ENCODE measurements at regions not wholly inside any gene's neighbourhood (a gene's known extent, or its start where the extent isn't known, plus 50 kb on each side); places are given as distances from the start of the nearest gene placed in this dataset.
"Not testable (repeated sequence)": the region's sequence is repeated elsewhere in the genome, so short reads cannot be mapped to it uniquely, and the experiment has no call there.

DNA sequence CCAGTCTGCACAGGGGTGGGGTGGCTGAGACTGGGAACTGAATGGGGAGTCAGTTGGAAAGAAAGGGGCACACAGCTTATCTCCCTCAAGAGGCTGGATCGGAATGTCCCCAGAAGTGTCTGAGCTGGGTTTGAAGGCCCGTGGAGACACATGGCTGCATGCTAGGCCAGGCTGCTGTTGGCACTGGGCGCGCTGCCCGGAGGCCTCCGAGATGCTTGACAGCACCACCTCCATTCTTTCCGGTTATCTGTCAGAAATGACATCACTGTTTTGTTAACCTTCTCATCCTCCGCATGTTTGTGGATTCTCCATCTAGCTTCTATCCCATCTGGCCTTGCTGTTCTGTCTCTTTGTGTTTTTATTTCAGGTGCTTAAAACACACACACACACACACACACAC is 85.5 kb downstream of the APIP start:
- no peak for DNase-seq (ENCODE audit: low read depth)

GRCh38 chr11:34830035-34830434 is 86.1 kb downstream of the APIP start:
- DNase-seq (ENCODE audit: low read depth) = no peak

GRCh38 chr11:34827228-34827627 is 89.0 kb downstream of the APIP start:
- DNase-seq (ENCODE audit: low read depth) = no peak

GRCh38 chr11:34826384-34826726 is 89.8 kb downstream of the APIP start:
- no peak for DNase-seq (ENCODE audit: low read depth)

- DNase-seq (ENCODE audit: low read depth) = no peak
These were observed 90.4 kb downstream of the APIP start for GRCh38 chr11:34825670-34826383.

GRCh38 chr11:34825315-34825669 is 90.9 kb downstream of the APIP start:
- no peak for DNase-seq (ENCODE audit: low read depth)

DNA sequence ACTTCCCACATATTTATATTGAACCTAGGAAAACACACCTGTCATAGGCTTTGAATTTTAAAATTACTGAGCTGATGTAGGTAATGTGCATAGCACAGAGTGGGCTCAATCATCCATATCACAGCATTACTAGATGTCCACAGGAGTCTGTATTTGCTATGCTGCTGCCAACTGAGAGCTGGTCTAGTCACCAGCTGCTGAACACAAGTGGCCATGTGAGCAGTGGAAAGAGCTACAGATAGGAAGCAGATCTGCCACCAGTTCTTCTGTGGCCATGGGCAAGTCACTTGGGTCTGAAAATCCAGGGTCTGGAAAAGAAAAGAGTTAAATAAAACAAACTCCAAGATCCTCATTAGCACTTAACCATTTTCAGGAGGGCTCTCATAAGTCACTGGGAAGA is 91.8 kb downstream of the APIP start:
- no peak for DNase-seq (ENCODE audit: low read depth)

- DNase-seq (ENCODE audit: low read depth) = no peak
These were observed 92.5 kb downstream of the APIP start for GRCh38 chr11:34823639-34824038.

DNA sequence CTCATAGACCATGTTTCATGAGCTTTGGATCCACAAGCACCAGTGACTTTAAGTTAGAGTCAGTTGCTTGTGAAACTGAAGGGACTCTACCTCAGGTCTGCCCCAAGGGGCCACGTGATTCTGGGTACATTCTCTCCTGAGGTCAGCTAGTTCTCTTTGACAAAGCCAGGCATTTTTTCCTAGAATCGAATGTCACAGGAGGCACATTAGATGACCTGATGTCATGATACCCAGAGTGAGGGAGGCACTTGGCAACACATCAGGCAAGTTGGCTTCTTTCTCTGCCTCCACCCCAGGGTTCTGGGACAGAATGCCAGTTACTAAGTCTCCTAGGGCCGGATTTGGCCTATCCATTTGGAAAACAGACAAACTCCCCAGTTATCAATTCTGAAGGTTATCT is 93.0 kb downstream of the APIP start:
- no peak for DNase-seq (ENCODE audit: low read depth)

DNA sequence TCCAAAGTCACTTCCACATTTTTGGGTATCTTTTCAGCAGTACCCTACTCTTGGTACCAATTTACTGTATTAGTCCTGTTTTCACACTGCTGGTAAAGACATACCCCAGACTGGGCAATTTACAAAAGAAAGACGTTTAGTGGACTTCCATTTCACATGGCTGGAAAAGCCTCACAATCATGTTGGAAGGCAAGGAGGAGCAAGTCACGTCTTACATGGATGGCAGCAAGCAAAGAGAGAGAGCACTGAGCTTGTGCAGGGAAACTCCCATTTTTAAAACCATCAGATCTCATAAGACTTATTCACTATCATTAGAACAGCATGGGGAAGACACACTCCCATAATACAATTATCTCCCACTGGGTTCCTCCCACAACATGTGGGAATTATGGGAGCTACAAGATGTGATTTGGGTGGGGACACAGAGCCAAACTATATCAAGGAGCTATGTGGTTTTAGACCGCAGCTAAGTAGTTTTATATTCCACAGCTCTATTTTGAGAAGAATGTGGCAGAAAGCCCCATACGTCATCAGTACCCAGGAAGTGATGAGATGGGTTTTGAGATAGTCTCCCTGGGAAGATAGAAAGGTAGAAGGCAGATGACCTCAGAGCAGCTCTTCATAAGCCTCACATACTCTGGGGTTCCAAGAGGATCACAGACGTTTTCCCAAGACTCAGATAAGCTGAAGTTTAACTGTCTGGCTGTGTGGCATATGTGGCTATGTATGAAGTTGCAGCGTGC is 96.3 kb downstream of the APIP start:
- no peak for DNase-seq (ENCODE audit: low read depth)

- not testable (repeated sequence) for DNase-seq (ENCODE audit: low read depth)
These were observed 98.4 kb downstream of the APIP start for GRCh38 chr11:34817812-34818211.

GRCh38 chr11:34816698-34817213 is 99.4 kb downstream of the APIP start:
- DNase-seq (ENCODE audit: low read depth) = no peak

- no peak for DNase-seq (ENCODE audit: low read depth)
These were observed 103.1 kb downstream of the APIP start for GRCh38 chr11:34812905-34813576.

DNA sequence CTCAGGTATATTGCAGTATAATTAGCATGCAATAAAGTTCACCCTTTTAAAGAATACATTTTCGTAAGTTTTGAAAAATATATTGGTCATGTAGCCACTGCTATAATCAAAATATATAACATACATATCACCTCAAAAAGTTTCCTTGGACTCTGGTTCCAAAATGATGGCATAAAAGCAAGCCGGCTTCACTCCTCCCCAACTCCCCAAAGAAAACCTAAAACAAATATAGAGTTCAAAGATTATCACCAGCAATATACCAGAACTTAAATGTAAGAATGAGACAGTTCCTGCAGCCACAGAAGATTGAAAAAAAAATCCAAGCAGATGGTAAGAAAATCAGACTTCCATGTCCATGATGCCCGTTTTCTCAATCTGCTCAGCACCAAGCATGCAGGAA is 104.3 kb downstream of the APIP start:
- no peak for DNase-seq (ENCODE audit: low read depth)

DNA sequence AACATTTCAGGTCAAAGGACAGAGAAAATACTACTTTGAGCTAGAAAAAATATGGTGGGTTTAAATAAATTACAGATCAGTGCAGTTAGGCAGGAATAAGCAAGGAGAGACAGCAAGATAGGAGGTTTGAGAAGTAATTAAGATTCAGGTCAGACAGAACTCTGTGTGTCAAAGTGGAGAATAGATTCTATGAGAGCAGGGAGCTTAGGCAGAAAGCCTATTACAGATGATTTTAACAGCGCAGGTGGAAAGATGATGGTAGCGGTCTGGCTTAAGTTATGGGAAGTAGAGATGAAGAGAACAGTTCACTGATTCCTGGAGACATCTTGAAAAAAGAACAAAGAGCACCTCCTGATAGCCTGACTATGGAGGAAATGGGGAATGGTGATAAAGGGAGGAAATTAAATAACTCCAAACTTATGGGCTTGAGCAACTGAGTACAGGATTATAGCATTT is 106.0 kb downstream of the APIP start:
- no peak for DNase-seq (ENCODE audit: low read depth)

- DNase-seq (ENCODE audit: low read depth) = no peak
These were observed 106.7 kb downstream of the APIP start for GRCh38 chr11:34809191-34810106.

GRCh38 chr11:34806875-34807274 is 109.3 kb downstream of the APIP start:
- no peak for DNase-seq (ENCODE audit: low read depth)

GRCh38 chr11:34805937-34806336 is 110.2 kb downstream of the APIP start:
- DNase-seq (ENCODE audit: low read depth) = no peak

DNA sequence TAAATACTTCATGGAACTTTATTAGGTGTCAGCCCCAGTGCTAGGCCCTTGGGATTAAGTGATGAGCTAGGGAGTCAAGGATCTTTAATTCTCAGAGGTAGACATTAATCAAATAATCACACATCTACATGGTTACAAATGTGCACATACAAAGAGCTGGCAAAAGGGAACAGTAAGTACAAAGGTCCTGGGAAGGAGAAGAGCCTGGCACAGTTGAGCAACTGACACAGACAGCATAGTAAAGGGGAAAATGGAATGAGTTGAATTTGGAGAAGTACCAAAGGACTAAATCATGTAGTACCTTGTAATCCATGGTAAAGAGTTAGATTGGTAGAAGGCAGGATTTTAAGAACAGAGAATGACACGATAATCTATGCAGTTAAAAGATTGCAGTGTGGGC is 116.3 kb downstream of the APIP start:
- no peak for DNase-seq (ENCODE audit: low read depth)

GRCh38 chr11:34798985-34799384 is 117.2 kb downstream of the APIP start:
- DNase-seq (ENCODE audit: low read depth) = no peak

- not testable (repeated sequence) for DNase-seq (ENCODE audit: low read depth)
These were observed 118.7 kb downstream of the APIP start for GRCh38 chr11:34797497-34797896.

DNA sequence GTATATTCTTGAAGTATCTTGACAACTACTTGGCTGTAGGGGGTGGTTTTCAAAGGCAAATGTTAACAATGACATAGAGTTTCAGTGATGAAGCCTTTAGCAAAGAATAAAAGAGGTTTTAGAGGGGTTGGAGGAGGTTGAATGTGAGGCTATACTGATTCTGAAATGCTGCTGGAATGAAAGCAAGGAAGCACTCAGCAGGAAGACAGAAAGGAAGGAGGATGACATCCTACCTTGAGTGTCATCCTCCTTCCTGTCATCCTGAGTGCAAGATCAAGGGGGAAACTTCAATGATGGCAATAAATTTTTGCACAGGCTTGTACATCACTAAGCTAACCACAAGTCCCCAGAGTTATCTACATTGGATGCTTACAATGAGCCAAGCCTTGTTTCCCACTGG is 120.5 kb downstream of the APIP start:
- DNase-seq (ENCODE audit: low read depth) = no peak

Data from fibroblast of gingiva (primary cell).